ENCODE measurements at regions not wholly inside any gene's neighbourhood (a gene's known extent, or its start where the extent isn't known, plus 50 kb on each side); places are given as distances from the start of the nearest gene placed in this dataset.

GRCh38 chr18:1452821-1453220 is 548.1 kb downstream of the ADCYAP1 start:
- Mint-ChIP-seq H3K36me3 (ENCODE audit: low read depth) (no peaks in the 10 kb centered on the region), H3K9me3 (peaks cover 3% of the 10 kb centered on the region), H3K4me3 (no peak overlapping the region), H3K27ac (no peak overlapping the region), H3K27me3 (no peaks in the 10 kb centered on the region), H3K4me1 (no peaks in the 10 kb centered on the region)
- no peak for DNase-seq
- CTCF ChIA-PET = no interaction called here
- POLR2A ChIA-PET = no interaction called here

- no peaks in the 10 kb centered on the region for H3K27me3 Mint-ChIP-seq
- ChIA-PET POLR2A (no interaction called here), CTCF (no interaction called here)
- H3K4me1 Mint-ChIP-seq = no peaks in the 10 kb centered on the region
- peaks cover 3% of the 10 kb centered on the region for H3K9me3 Mint-ChIP-seq
- no peak overlapping the region for H3K4me3 Mint-ChIP-seq
- no peaks in the 10 kb centered on the region for H3K36me3 Mint-ChIP-seq (ENCODE audit: low read depth)
- H3K27ac Mint-ChIP-seq = no peak overlapping the region
- no peak for DNase-seq
Measured at GRCh38 chr18:1455605-1456004, 550.9 kb downstream of the ADCYAP1 start.

DNA sequence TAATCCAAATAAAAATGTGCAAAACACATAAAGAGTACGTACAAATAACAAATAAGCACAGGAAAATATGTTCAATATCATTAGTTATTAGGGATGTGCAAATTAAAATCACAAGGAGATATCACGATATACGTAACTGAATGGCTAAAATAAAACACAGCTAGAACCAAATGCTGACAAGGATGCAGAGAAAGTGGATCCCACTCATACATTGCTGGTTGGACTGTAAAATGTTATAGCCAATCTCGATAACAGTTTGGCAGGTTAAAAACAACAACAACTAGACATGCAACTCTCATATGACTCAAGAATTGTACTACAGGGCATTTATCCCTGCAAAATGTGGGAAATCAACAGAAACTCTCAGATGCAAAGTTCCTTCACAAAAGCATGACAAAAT is 553.9 kb downstream of the ADCYAP1 start:
- CTCF ChIA-PET = no interaction called here
- H3K27me3 Mint-ChIP-seq = no peaks in the 10 kb centered on the region

GRCh38 chr18:1463981-1464380 is 559.3 kb downstream of the ADCYAP1 start:
- Mint-ChIP-seq H3K27me3 (no peaks in the 10 kb centered on the region), H3K27ac (no peak overlapping the region), H3K36me3 (ENCODE audit: low read depth) (no peaks in the 10 kb centered on the region), H3K4me1 (no peaks in the 10 kb centered on the region), H3K9me3 (no peaks in the 10 kb centered on the region), H3K4me3 (no peak overlapping the region)
- CTCF ChIA-PET = no interaction called here
- POLR2A ChIA-PET = no interaction called here
- no peak for DNase-seq

More for the DNA sequence above, 553.9 kb downstream of the ADCYAP1 start:
- Mint-ChIP-seq H3K4me3 (no peak overlapping the region), H3K36me3 (ENCODE audit: low read depth) (no peaks in the 10 kb centered on the region), H3K4me1 (no peaks in the 10 kb centered on the region), H3K27ac (no peak overlapping the region), H3K9me3 (no peaks in the 10 kb centered on the region)
- POLR2A ChIA-PET = no interaction called here
- DNase-seq = no peak

GRCh38 chr18:1464444-1465217 is 560.0 kb downstream of the ADCYAP1 start:
- H3K4me1 Mint-ChIP-seq = no peaks in the 10 kb centered on the region
- no peak overlapping the region for H3K4me3 Mint-ChIP-seq
- H3K27me3 Mint-ChIP-seq = no peaks in the 10 kb centered on the region
- POLR2A ChIA-PET = no interaction called here
- no peak for DNase-seq
- no peak overlapping the region for H3K27ac Mint-ChIP-seq
- H3K36me3 Mint-ChIP-seq (ENCODE audit: low read depth) = no peaks in the 10 kb centered on the region
- H3K9me3 Mint-ChIP-seq = no peaks in the 10 kb centered on the region
- CTCF ChIA-PET = no interaction called here

DNA sequence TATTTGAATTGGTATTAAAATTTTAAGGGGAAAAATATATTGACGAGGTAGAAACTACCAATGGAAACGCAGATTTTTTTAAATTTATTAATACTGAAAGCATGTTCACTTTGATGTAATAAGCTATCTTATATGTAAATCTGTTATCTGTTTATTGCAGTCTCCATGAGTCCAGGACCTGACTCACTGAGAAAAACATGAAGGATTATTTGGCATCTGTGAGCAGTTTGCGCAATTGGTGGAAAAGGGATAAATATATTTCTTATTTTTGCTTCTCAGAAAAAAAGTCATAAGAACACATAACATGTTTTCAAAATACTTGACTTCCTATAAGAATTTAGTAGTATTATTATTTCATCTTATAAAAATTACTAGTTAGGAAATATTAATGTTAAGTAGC is 561.4 kb downstream of the ADCYAP1 start:
- no peak overlapping the region for H3K27ac Mint-ChIP-seq
- no peak for DNase-seq
- H3K4me3 Mint-ChIP-seq = no peak overlapping the region
- ChIA-PET CTCF (no interaction called here), POLR2A (no interaction called here)
- no peaks in the 10 kb centered on the region for H3K9me3 Mint-ChIP-seq
- H3K27me3 Mint-ChIP-seq = no peaks in the 10 kb centered on the region
- no peaks in the 10 kb centered on the region for H3K4me1 Mint-ChIP-seq
- no peaks in the 10 kb centered on the region for H3K36me3 Mint-ChIP-seq (ENCODE audit: low read depth)

- H3K4me3 Mint-ChIP-seq = no peak overlapping the region
- no peak overlapping the region for H3K27ac Mint-ChIP-seq
- H3K4me1 Mint-ChIP-seq = no peaks in the 10 kb centered on the region
- ChIA-PET POLR2A (no interaction called here), CTCF (no interaction called here)
- DNase-seq = no peak
- no peaks in the 10 kb centered on the region for H3K9me3 Mint-ChIP-seq
- H3K36me3 Mint-ChIP-seq (ENCODE audit: low read depth) = no peaks in the 10 kb centered on the region
- H3K27me3 Mint-ChIP-seq = no peaks in the 10 kb centered on the region
Measured at GRCh38 chr18:1467461-1467964, 562.8 kb downstream of the ADCYAP1 start.

DNA sequence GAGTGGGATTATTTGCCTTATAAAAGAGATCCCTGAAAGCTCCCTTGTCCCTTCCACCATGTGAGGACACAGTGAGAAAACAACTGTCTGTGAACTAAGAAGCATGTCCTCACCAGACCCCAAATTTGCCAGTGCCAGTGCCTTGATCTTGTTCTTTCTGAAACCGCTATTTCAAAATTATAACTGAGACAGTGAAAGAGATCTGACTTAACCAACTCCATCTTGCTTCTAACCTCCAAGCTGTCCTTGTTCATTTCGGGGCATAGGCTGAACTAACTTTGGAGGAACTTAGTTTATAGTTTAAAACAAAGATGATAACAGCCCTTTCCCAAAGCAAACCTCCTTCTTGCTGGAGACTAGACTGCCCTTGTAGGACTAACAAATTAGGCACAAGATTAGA is 563.9 kb downstream of the ADCYAP1 start:
- Mint-ChIP-seq H3K9me3 (no peaks in the 10 kb centered on the region), H3K27me3 (no peaks in the 10 kb centered on the region), H3K36me3 (ENCODE audit: low read depth) (no peaks in the 10 kb centered on the region), H3K4me1 (no peaks in the 10 kb centered on the region), H3K27ac (no peak overlapping the region), H3K4me3 (no peak overlapping the region)
- ChIA-PET CTCF (no interaction called here), POLR2A (no interaction called here)
- DNase-seq = no peak

GRCh38 chr18:1475867-1476266 is 571.2 kb downstream of the ADCYAP1 start:
- DNase-seq = no peak
- Mint-ChIP-seq H3K36me3 (ENCODE audit: low read depth) (no peaks in the 10 kb centered on the region), H3K27me3 (no peaks in the 10 kb centered on the region), H3K4me1 (no peaks in the 10 kb centered on the region), H3K9me3 (no peaks in the 10 kb centered on the region), H3K27ac (no peak overlapping the region), H3K4me3 (no peak overlapping the region)
- ChIA-PET CTCF (no interaction called here), POLR2A (no interaction called here)

GRCh38 chr18:1480309-1480708 is 575.6 kb downstream of the ADCYAP1 start:
- H3K4me1 Mint-ChIP-seq = no peaks in the 10 kb centered on the region
- ChIA-PET CTCF (no interaction called here), POLR2A (no interaction called here)
- no peaks in the 10 kb centered on the region for H3K9me3 Mint-ChIP-seq
- no peak for DNase-seq
- H3K36me3 Mint-ChIP-seq (ENCODE audit: low read depth) = no peaks in the 10 kb centered on the region
- no peak overlapping the region for H3K4me3 Mint-ChIP-seq
- no peak overlapping the region for H3K27ac Mint-ChIP-seq
- no peaks in the 10 kb centered on the region for H3K27me3 Mint-ChIP-seq

DNA sequence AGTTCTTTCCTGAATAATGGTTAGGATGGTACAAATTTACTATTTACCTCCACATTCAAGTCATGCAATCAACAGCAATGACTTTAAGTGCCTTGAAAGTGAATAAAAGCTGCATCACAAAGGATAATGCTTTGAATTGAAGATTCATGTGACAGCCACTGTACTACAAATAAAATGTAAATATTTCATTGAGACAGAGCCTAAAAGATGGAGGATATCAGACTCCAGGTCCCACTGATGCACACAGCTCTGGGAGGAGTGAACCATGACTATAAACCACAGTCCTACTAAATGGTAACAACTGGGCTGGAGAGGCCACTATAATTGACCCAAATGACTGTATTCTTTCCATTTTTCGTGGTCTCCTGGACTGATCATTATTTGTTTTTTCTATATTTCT is 576.9 kb downstream of the ADCYAP1 start:
- H3K27ac Mint-ChIP-seq = no peak overlapping the region
- ChIA-PET CTCF (no interaction called here), POLR2A (no interaction called here)
- no peak overlapping the region for H3K4me3 Mint-ChIP-seq
- H3K27me3 Mint-ChIP-seq = no peaks in the 10 kb centered on the region
- H3K4me1 Mint-ChIP-seq = no peaks in the 10 kb centered on the region
- no peaks in the 10 kb centered on the region for H3K9me3 Mint-ChIP-seq
- no peaks in the 10 kb centered on the region for H3K36me3 Mint-ChIP-seq (ENCODE audit: low read depth)
- DNase-seq = no peak

DNA sequence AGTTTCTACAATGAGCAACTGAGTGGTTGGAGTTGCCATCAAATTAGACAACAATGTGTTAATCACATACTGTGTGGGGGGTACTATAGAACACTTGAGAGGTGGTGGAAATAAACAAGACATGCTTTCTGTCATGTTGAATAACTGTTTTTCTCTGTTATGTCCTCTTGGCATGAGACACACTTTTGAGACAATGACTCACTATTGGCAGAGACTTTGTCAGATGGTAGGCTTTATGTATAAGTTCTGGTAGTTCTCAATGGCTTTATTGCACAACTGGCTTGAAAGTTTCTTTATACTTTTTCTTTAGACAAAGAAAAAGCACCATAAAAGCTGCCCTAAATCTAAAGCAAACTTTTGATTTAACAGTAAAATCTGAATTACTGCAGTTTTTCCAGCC is 578.7 kb downstream of the ADCYAP1 start:
- CTCF ChIA-PET = no interaction called here
- Mint-ChIP-seq H3K27me3 (no peaks in the 10 kb centered on the region), H3K9me3 (no peaks in the 10 kb centered on the region), H3K4me3 (no peak overlapping the region), H3K4me1 (no peaks in the 10 kb centered on the region), H3K27ac (no peak overlapping the region), H3K36me3 (ENCODE audit: low read depth) (no peaks in the 10 kb centered on the region)
- POLR2A ChIA-PET = no interaction called here
- no peak for DNase-seq

- Mint-ChIP-seq H3K36me3 (ENCODE audit: low read depth) (no peaks in the 10 kb centered on the region), H3K4me1 (no peaks in the 10 kb centered on the region), H3K27me3 (no peaks in the 10 kb centered on the region), H3K27ac (no peak overlapping the region), H3K9me3 (no peaks in the 10 kb centered on the region), H3K4me3 (no peak overlapping the region)
- ChIA-PET CTCF (no interaction called here), POLR2A (no interaction called here)
- no peak for DNase-seq
Measured at GRCh38 chr18:1487457-1487856, 582.8 kb downstream of the ADCYAP1 start.

DNA sequence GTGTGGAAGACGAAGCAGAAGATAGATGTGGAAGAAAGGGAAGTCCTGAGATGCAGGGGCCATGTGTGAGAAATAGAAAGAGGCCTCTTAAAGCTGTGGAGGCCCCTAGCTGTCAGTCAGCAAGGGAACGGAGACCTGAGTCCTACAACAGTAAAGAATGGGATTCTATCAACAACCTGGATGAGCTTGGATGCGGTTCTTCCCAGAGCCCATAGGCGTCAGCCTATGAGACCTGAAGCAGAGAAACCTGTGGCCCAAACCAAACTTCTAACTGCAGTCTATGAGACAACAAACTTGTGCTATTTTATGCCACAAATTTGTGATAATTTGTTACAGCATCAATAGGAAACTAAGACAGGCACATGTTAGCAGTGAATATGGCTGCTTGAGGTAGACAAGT is 583.7 kb downstream of the ADCYAP1 start:
- DNase-seq = no peak
- ChIA-PET POLR2A (no interaction called here), CTCF (no interaction called here)
- no peaks in the 10 kb centered on the region for H3K27me3 Mint-ChIP-seq
- no peaks in the 10 kb centered on the region for H3K36me3 Mint-ChIP-seq (ENCODE audit: low read depth)
- no peaks in the 10 kb centered on the region for H3K9me3 Mint-ChIP-seq
- H3K27ac Mint-ChIP-seq = no peak overlapping the region
- H3K4me1 Mint-ChIP-seq = no peaks in the 10 kb centered on the region
- no peak overlapping the region for H3K4me3 Mint-ChIP-seq
